HepG2 (cell line): ENCODE measurements at regions not wholly inside any gene's neighbourhood (a gene's known extent, or its start where the extent isn't known, plus 50 kb on each side); places are given as distances from the start of the nearest gene placed in this dataset.

Experiments used
- ATAC-seq: fragments of 200-7000 bp; cut with Tn5 transposase; 3 replicates; pipeline ENCODE4 v1.9.1; 2020; ENCODE audit warnings: mild to moderate bottlenecking, moderate library complexity
- BruUV-seq: library from RNA; stranded (reverse); fragments of 400-500 nt; replicated peaks from 2 replicates; lab custom pipeline; 2021; lab: Mats Ljungman, UMichigan
- CTCF ChIA-PET: fragments of 300-600 bp; formaldehyde crosslinking; extraction: SDS; loops from one replicate; lab custom pipeline; 2021; ENCODE audit warnings: low total read pairs, inconsistent platforms, low intra/inter-chr PET ratio; lab: Yijun Ruan, JAX
- POLR2A ChIA-PET: fragments of 350-600 bp; sonication (Branson Sonifier 250); formaldehyde crosslinking; loops from one replicate; lab custom pipeline; 2020; ENCODE audit warnings: antibody characterized with exemption, inconsistent platforms; lab: Yijun Ruan, JAX
- DNase-seq: peaks from one replicate; pipeline ENCODE4 v3.0.0-alpha.2; 2015; ENCODE audit warnings: low spot score
- FAIRE-seq: peaks from 3 replicates; lab custom pipeline; 2011; peaks lifted over from hg19 to GRCh38; lab: Jason Lieb, UNC
- H2AFZ ChIP-seq: one replicate; pipeline ENCODE4 v1.6.1; 2011; ENCODE audit warnings: low read length, inconsistent platforms
- H3K27ac ChIP-seq: fragments of 300-600 bp; 3 replicates; pipeline ENCODE4 v1.8.0; 2011; ENCODE audit warnings: mixed run types, mild to moderate bottlenecking, mixed read lengths, low read length, inconsistent platforms; ENCODE audit not compliant: insufficient read depth; ENCODE audit errors: extremely low read length
- H3K27me3 ChIP-seq, 2 experiments: fragments of 200-600 bp in 1 of 2; 2 replicates in 1 of 2; 3 replicates in 1 of 2; pipeline versions ENCODE4 v1.6.0 to v1.8.0; 2011; ENCODE audit warnings: low read length in 2 of 2, mild to moderate bottlenecking in 2 of 2, moderate library complexity in 2 of 2, inconsistent platforms in 1 of 2; ENCODE audit not compliant: insufficient read depth in 2 of 2, control insufficient read depth in 1 of 2
- H3K36me3 ChIP-seq, 2 experiments: fragments of 200-600 bp in 1 of 2; replicated peaks in 1 of 2; 2 replicates in 1 of 2; 3 replicates in 1 of 2; pipeline versions ENCODE4 v1.5.1 to v1.8.0; 2011; ENCODE audit warnings: low read length in 2 of 2, inconsistent platforms in 1 of 2; ENCODE audit not compliant: insufficient read depth in 2 of 2, control insufficient read depth in 1 of 2
- H3K4me1 ChIP-seq: 2 replicates; pipeline ENCODE4 v1.5.1; 2012; ENCODE audit warnings: low read length, inconsistent platforms; ENCODE audit not compliant: insufficient read depth
- H3K4me2 ChIP-seq: 2 replicates; pipeline ENCODE4 v1.6.0; 2011; ENCODE audit warnings: low read depth, low read length, inconsistent platforms
- H3K4me3 ChIP-seq, 3 experiments: fragments of 200-600 bp in 1 of 3; sonication (generic), shearing (Covaris generic) in 1 of 3; replicated peaks in 1 of 3; 2 replicates each; pipeline ENCODE4 v1.5.1; 2011 to 2016; ENCODE audit warnings: low read length in 3 of 3, inconsistent platforms in 2 of 3, low read depth in 2 of 3, mild to moderate bottlenecking in 2 of 3, control low read depth in 1 of 3, mixed read lengths in 1 of 3; ENCODE audit not compliant: insufficient read depth in 1 of 3
- H3K79me2 ChIP-seq: one replicate; pipeline ENCODE4 v1.6.1; 2011; ENCODE audit warnings: low read length, inconsistent platforms; ENCODE audit not compliant: insufficient read depth
- H3K9ac ChIP-seq: 2 replicates; pipeline ENCODE4 v1.6.0; 2011; ENCODE audit warnings: mild to moderate bottlenecking, low read depth, low read length, inconsistent platforms; ENCODE audit not compliant: insufficient read depth
- H3K9me3 ChIP-seq: 2 replicates; pipeline ENCODE4 v1.5.1; 2012; ENCODE audit warnings: mild to moderate bottlenecking, low read length
- H4K20me1 ChIP-seq: 2 replicates; pipeline ENCODE4 v1.6.0; 2011; ENCODE audit warnings: inconsistent platforms, mild to moderate bottlenecking, low read length, moderate library complexity; ENCODE audit not compliant: insufficient read depth
- ETS1 ChIP-seq: sonication (generic); formaldehyde crosslinking; IDR thresholded peaks from 2 replicates; pipeline ENCODE4 v1.4.0; 2020; ENCODE audit warnings: missing genetic modification reagents
- FOXA1 ChIP-seq, 2 experiments: fragments of 450-650 bp in 1 of 2; sonication (generic) in 1 of 2; formaldehyde crosslinking in 1 of 2; IDR thresholded peaks; 2 replicates each; pipeline versions ENCODE4 v1.4.0 to v1.6.1; 2016 to 2020; ENCODE audit warnings: missing genetic modification reagents in 1 of 2
- HCFC1 ChIP-seq: fragments of 150-350 bp; IDR thresholded peaks from 2 replicates; pipeline ENCODE4 v1.6.1; 2014; ENCODE audit warnings: low read depth, low read length
- IKZF5 ChIP-seq: IDR thresholded peaks from 2 replicates; pipeline ENCODE4 v1.6.1; 2018; ENCODE audit warnings: missing genetic modification reagents, mild to moderate bottlenecking, missing compliant biosample characterization
- KAT2B ChIP-seq: fragments of 150-350 bp; IDR thresholded peaks from 2 replicates; pipeline ENCODE4 v1.6.1; 2014; ENCODE audit warnings: low read depth, low read length, borderline replicate concordance
- MED8 ChIP-seq: sonication (generic); formaldehyde crosslinking; IDR thresholded peaks from 2 replicates; pipeline ENCODE4 v1.8.1; 2023; ENCODE audit warnings: mild to moderate bottlenecking, missing genetic modification reagents; ENCODE audit not compliant: insufficient replicate concordance
- NFIC ChIP-seq: IDR thresholded peaks from 2 replicates; pipeline ENCODE4 v1.6.1; 2012; ENCODE audit warnings: mild to moderate bottlenecking, low read length, inconsistent platforms
- PHF21A ChIP-seq: sonication (generic); formaldehyde crosslinking; IDR thresholded peaks from 2 replicates; pipeline ENCODE4 v1.5.0; 2020; ENCODE audit warnings: mild to moderate bottlenecking, missing genetic modification reagents
- PITX1 ChIP-seq: sonication (generic); formaldehyde crosslinking; IDR thresholded peaks from 2 replicates; pipeline ENCODE4 v1.5.1; 2020; ENCODE audit warnings: mild to moderate bottlenecking, missing genetic modification reagents
- POGZ ChIP-seq: sonication (generic); formaldehyde crosslinking; IDR thresholded peaks from 2 replicates; pipeline ENCODE4 v1.4.0; 2020; ENCODE audit warnings: mild to moderate bottlenecking, missing genetic modification reagents
- PTBP1 ChIP-seq: fragments of 200-400 bp; formaldehyde crosslinking; IDR thresholded peaks from 2 replicates; pipeline ENCODE4 v1.6.1; 2018; ENCODE audit warnings: low read length, low read depth; ENCODE audit not compliant: poor library complexity, severe bottlenecking
- RFX3 ChIP-seq: IDR thresholded peaks from 2 replicates; pipeline ENCODE4 v1.6.1; 2016; ENCODE audit warnings: missing biosample characterization, missing genetic modification reagents
- SMAD1 ChIP-seq: sonication (generic); formaldehyde crosslinking; IDR thresholded peaks from 2 replicates; pipeline ENCODE4 v1.4.0; 2020; ENCODE audit warnings: missing genetic modification reagents, low read depth, mild to moderate bottlenecking, borderline replicate concordance
- TEF ChIP-seq: sonication (generic); formaldehyde crosslinking; IDR thresholded peaks from 2 replicates; pipeline ENCODE4 v1.5.0; 2020; ENCODE audit warnings: missing genetic modification reagents
- ZEB1 ChIP-seq: IDR thresholded peaks from 2 replicates; pipeline ENCODE4 v1.6.1; 2012; ENCODE audit warnings: mild to moderate bottlenecking, low read depth, inconsistent platforms; ENCODE audit not compliant: insufficient replicate concordance
- ZFP36 ChIP-seq: fragments of 150-350 bp; IDR thresholded peaks from 2 replicates; pipeline ENCODE4 v1.6.1; 2018; ENCODE audit warnings: borderline replicate concordance, low read length, low read depth; ENCODE audit not compliant: partially characterized antibody
- ZXDC ChIP-seq: sonication (generic); formaldehyde crosslinking; IDR thresholded peaks from 2 replicates; pipeline ENCODE4 v1.5.0; 2020; ENCODE audit warnings: mild to moderate bottlenecking, missing genetic modification reagents
- in situ Hi-C: cut with HindIII; loops from 2 replicates; pipeline ENCODE4 v1.10.0; 2017; ENCODE audit warnings: low pct_unique_long_range_greater_than_20kb; ENCODE audit not compliant: extremely low pct_ligation_motif_present
- intact Hi-C: fragments of 100-400 bp; cut with micrococcal nuclease; formaldehyde crosslinking; loops from one replicate; pipeline ENCODE4 v1.10.0; 2022; ENCODE audit not compliant: unreplicated experiment

- H3K27ac ChIP-seq: no peak overlapping the region
- in situ Hi-C loops (no loop called here), intact Hi-C loops (no loop called here)
- H3K4me3 ChIP-seq: no peak overlapping the region
- ChIA-PET POLR2A (no interaction called here), CTCF (no interaction called here)
- no peaks in the 10 kb centered on the region for H3K9me3 ChIP-seq
- H2AFZ ChIP-seq: no peak overlapping the region
- no peaks in the 10 kb centered on the region for H3K36me3 ChIP-seq
- DNase-seq (no peak), ATAC-seq (no peak), FAIRE-seq (no peak)
- no peaks in the 10 kb centered on the region for H3K27me3 ChIP-seq
- H3K79me2 ChIP-seq: no peaks in the 10 kb centered on the region
- H3K4me2 ChIP-seq: no peak overlapping the region
- no peaks in the 10 kb centered on the region for H3K4me1 ChIP-seq
- no peak overlapping the region for H3K9ac ChIP-seq
- TF ChIP-seq PTBP1 (no peak), ZEB1 (no peak), HCFC1 (no peak), ZXDC (CRISPR knock-in tag) (no peak), ETS1 (no peak), RFX3 (CRISPR knock-in tag) (no peak), ZFP36 (no peak), KAT2B (no peak), NFIC (no peak), TEF (CRISPR knock-in tag) (no peak), PITX1 (CRISPR knock-in tag) (no peak), PHF21A (no peak), SMAD1 (CRISPR knock-in tag) (no peak), FOXA1 (IDR thresholded peaks at IDR 0.05) (no peak), FOXA1 (CRISPR knock-in tag; IDR thresholded peaks at IDR 0.05) (no peak), IKZF5 (CRISPR knock-in tag) (no peak), POGZ (no peak), MED8 (CRISPR knock-in tag) (no peak)
- H4K20me1 ChIP-seq: no peaks in the 10 kb centered on the region
- BruUV-seq: no TSS peak
Observed at GRCh38 chrX:122119361-122119760, 1064.7 kb upstream of the GRIA3 start.
